Hepatocyte (in vitro differentiated cells): ENCODE measurements at regions not wholly inside any gene's neighbourhood (a gene's known extent, or its start where the extent isn't known, plus 50 kb on each side); places are given as distances from the start of the nearest gene placed in this dataset.

ENCODE experiments used
- DNase-seq: peaks from one replicate; pipeline ENCODE4 v3.0.0-alpha.2; 2016; ENCODE audit warnings: low spot score
- H2AFZ ChIP-seq: fragments of 200-600 bp; sonication (generic); 2 replicates; pipeline ENCODE4 v1.6.0; 2016; ENCODE audit warnings: antibody characterized with exemption, mild to moderate bottlenecking
- H3K27ac ChIP-seq: fragments of 200-600 bp; sonication (generic); 2 replicates; pipeline ENCODE4 v1.5.1; 2016; ENCODE audit warnings: mild to moderate bottlenecking
- H3K27me3 ChIP-seq: fragments of 200-600 bp; sonication (generic); 2 replicates; pipeline ENCODE4 v1.6.1; 2016
- H3K36me3 ChIP-seq: fragments of 200-600 bp; sonication (generic); replicated peaks from 2 replicates; pipeline ENCODE4 v1.5.1; 2016; ENCODE audit warnings: low read depth; ENCODE audit not compliant: insufficient read depth
- H3K4me1 ChIP-seq: fragments of 200-600 bp; sonication (generic); 2 replicates; pipeline ENCODE4 v1.5.1; 2016; ENCODE audit warnings: mild to moderate bottlenecking, moderate library complexity; ENCODE audit not compliant: insufficient read depth
- H3K4me2 ChIP-seq: fragments of 200-600 bp; sonication (generic); 2 replicates; pipeline ENCODE4 v1.6.0; 2016
- H3K4me3 ChIP-seq: fragments of 200-600 bp; sonication (generic); 2 replicates; pipeline ENCODE4 v1.5.1; 2016; ENCODE audit warnings: mild to moderate bottlenecking
- H3K79me2 ChIP-seq: fragments of 200-600 bp; sonication (generic); 2 replicates; pipeline ENCODE4 v1.6.0; 2017; ENCODE audit warnings: mild to moderate bottlenecking
- H3K9me2 ChIP-seq: fragments of 200-600 bp; sonication (generic); replicated peaks from 2 replicates; pipeline ENCODE4 v1.6.0; 2017; ENCODE audit warnings: mild to moderate bottlenecking; ENCODE audit not compliant: insufficient read depth
- H3K9me3 ChIP-seq: fragments of 200-600 bp; sonication (generic); 2 replicates; pipeline ENCODE4 v1.5.1; 2016; ENCODE audit warnings: low read depth, mild to moderate bottlenecking
- H4K20me1 ChIP-seq: fragments of 200-600 bp; sonication (generic); 2 replicates; pipeline ENCODE4 v1.6.0; 2016; ENCODE audit warnings: mild to moderate bottlenecking; ENCODE audit not compliant: insufficient read depth, poor library complexity, severe bottlenecking
- CTCF ChIP-seq: fragments of 200-600 bp; sonication (generic); IDR thresholded peaks from 2 replicates; pipeline ENCODE4 v1.5.1; 2016; ENCODE audit warnings: antibody characterized with exemption, mild to moderate bottlenecking; ENCODE audit not compliant: poor library complexity
- EZH2 ChIP-seq: fragments of 200-600 bp; sonication (generic); IDR thresholded peaks from 2 replicates; pipeline ENCODE4 v1.6.1; 2016; ENCODE audit warnings: antibody characterized with exemption, mild to moderate bottlenecking, borderline replicate concordance
- EZH2phosphoT487 ChIP-seq: fragments of 200-600 bp; sonication (generic); IDR thresholded peaks from one replicate; pipeline ENCODE4 v1.6.1; 2018; ENCODE audit warnings: antibody characterized with exemption, mild to moderate bottlenecking, low read depth, moderate library complexity; ENCODE audit not compliant: unreplicated experiment, severe bottlenecking
- WGBS: methylation state at CpG from one replicate; pipeline ENCODE4 v1.1.6; 2016; ENCODE audit warnings: low lambda C conversion rate; ENCODE audit errors: missing lambda C conversion rate; 5-methylcytosine and 5-hydroxymethylcytosine counted together

- H2AFZ ChIP-seq, result no peak overlapping the region
- no peak overlapping the region for H3K4me2 ChIP-seq
- H3K9me3 ChIP-seq, result no peaks in the 10 kb centered on the region
- 68% methylated on average over 22 of the region's 22 CpGs for WGBS
- no peaks in the 10 kb centered on the region for H3K9me2 ChIP-seq
- no peaks in the 10 kb centered on the region for H3K4me1 ChIP-seq
- H4K20me1 ChIP-seq, result no peaks in the 10 kb centered on the region
- H3K27ac ChIP-seq, result no peak overlapping the region
- no peaks in the 10 kb centered on the region for H3K79me2 ChIP-seq
- H3K27me3 ChIP-seq, result no peaks in the 10 kb centered on the region
- H3K4me3 ChIP-seq, result no peak overlapping the region
- H3K36me3 ChIP-seq, result no peaks in the 10 kb centered on the region
- TF ChIP-seq EZH2phosphoT487, result no peak
- TF ChIP-seq EZH2, result no peak
- no peak for TF ChIP-seq CTCF
- no peak for DNase-seq
Observed at GRCh38 chr22:49351761-49352227, 475.9 kb downstream of the BRD1 start.

- Histone ChIP-seq H3K4me3 (no peak overlapping the region), H3K9me3 (no peaks in the 10 kb centered on the region), H3K36me3 (no peaks in the 10 kb centered on the region), H3K27me3 (no peaks in the 10 kb centered on the region), H3K4me2 (no peak overlapping the region), H2AFZ (no peak overlapping the region), H3K27ac (no peak overlapping the region), H3K9me2 (no peaks in the 10 kb centered on the region), H3K4me1 (no peaks in the 10 kb centered on the region), H4K20me1 (no peaks in the 10 kb centered on the region), H3K79me2 (no peaks in the 10 kb centered on the region)
- DNase-seq, result no peak
- WGBS, result 82% methylated on average over 18 of the region's 18 CpGs
- no peak for TF ChIP-seq EZH2
- TF ChIP-seq EZH2phosphoT487, result no peak
- no peak for TF ChIP-seq CTCF
Observed at GRCh38 chr22:49350441-49351121, 477.1 kb downstream of the BRD1 start.

GRCh38 chr22:49349841-49350381 lies 477.8 kb downstream of the BRD1 start:
- no peaks in the 10 kb centered on the region for H3K9me2 ChIP-seq
- H3K79me2 ChIP-seq, result no peaks in the 10 kb centered on the region
- WGBS, result 91% methylated on average over 13 of the region's 14 CpGs
- no peak overlapping the region for H2AFZ ChIP-seq
- no peak overlapping the region for H3K4me3 ChIP-seq
- no peaks in the 10 kb centered on the region for H3K4me1 ChIP-seq
- no peaks in the 10 kb centered on the region for H3K9me3 ChIP-seq
- no peak overlapping the region for H3K27ac ChIP-seq
- no peak for DNase-seq
- no peaks in the 10 kb centered on the region for H4K20me1 ChIP-seq
- H3K27me3 ChIP-seq, result no peaks in the 10 kb centered on the region
- no peaks in the 10 kb centered on the region for H3K36me3 ChIP-seq
- no peak overlapping the region for H3K4me2 ChIP-seq
- TF ChIP-seq EZH2 (no peak), CTCF (no peak), EZH2phosphoT487 (no peak)
